ENCODE measurements at regions not wholly inside any gene's neighbourhood (a gene's known extent, or its start where the extent isn't known, plus 50 kb on each side); places are given as distances from the start of the nearest gene placed in this dataset.

DNA sequence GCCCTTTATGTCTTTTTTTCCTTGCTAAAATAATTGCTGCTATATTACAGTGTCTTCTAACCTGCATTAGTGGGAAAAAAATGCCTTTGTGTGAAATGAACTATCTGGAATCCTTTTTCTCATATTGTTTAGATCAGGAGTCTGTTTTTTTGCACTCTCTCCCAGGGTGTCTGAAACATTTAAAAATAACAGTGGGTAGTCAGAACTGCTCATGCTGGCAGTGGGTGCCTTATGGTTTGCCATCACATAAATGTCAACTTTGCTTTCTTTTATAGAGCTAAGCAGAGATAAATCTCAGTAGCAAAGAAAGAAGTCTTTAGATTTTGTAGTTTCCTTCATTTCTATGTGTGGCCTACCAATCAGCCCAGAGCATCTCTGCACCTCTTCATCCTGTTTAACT is 347.8 kb upstream of the RGMB start:
- intact Hi-C loops (cut with micrococcal nuclease): no loop called here
- Histone ChIP-seq H3K27ac (ENCODE audit: low read depth in 1 of 2, low read length in 2 of 2) (no peak overlapping the region), H3K9me3 (replicated peaks in 1 of 2; ENCODE audit: control insufficient read depth in 1 of 2, insufficient read depth in 1 of 2, low read length in 2 of 2) (no peaks in the 10 kb centered on the region), H3K27me3 (ENCODE audit: control insufficient read depth in 2 of 2, insufficient read depth in 2 of 2, low read length in 2 of 2) (no peaks in the 10 kb centered on the region), H3K79me2 (ENCODE audit: insufficient read depth, low read length) (no peaks in the 10 kb centered on the region), H3K4me2 (replicated peaks; ENCODE audit: extremely low read depth, low read length, poor library complexity, severe bottlenecking) (no peak overlapping the region), H3K9ac (ENCODE audit: insufficient read depth, low read length, poor library complexity, severe bottlenecking) (no peak overlapping the region), H2AFZ (ENCODE audit: insufficient read depth, low read depth, low read length, poor library complexity, severe bottlenecking) (no peak overlapping the region), H3K4me1 (ENCODE audit: control insufficient read depth in 1 of 2, insufficient read depth in 2 of 2, low read length in 2 of 2) (no peaks in the 10 kb centered on the region), H4K20me1 (ENCODE audit: insufficient read depth, low read length) (no peaks in the 10 kb centered on the region), H3K36me3 (replicated peaks in 1 of 2; ENCODE audit: control insufficient read depth in 1 of 2, insufficient read depth in 2 of 2, low read length in 2 of 2) (no peaks in the 10 kb centered on the region), H3K4me3 (replicated peaks in 1 of 3; ENCODE audit: low read depth in 2 of 3, low read length in 3 of 3) (no peak overlapping the region)
- DNase-seq: no peak
- Mint-ChIP-seq H3K27ac (no peak overlapping the region), H3K4me1 (no peaks in the 10 kb centered on the region), H3K27me3 (ENCODE audit: low read depth in 3 of 3) (peaks cover 0 to 2% (median 0%) of the 10 kb centered on the region in 3 donors), H3K9me3 (peaks cover 0 to 8% (median 1%) of the 10 kb centered on the region in 7 donors), H3K4me3 (no peak overlapping the region), H3K36me3 (no peaks in the 10 kb centered on the region)
- TF ChIP-seq, protein P1, sequence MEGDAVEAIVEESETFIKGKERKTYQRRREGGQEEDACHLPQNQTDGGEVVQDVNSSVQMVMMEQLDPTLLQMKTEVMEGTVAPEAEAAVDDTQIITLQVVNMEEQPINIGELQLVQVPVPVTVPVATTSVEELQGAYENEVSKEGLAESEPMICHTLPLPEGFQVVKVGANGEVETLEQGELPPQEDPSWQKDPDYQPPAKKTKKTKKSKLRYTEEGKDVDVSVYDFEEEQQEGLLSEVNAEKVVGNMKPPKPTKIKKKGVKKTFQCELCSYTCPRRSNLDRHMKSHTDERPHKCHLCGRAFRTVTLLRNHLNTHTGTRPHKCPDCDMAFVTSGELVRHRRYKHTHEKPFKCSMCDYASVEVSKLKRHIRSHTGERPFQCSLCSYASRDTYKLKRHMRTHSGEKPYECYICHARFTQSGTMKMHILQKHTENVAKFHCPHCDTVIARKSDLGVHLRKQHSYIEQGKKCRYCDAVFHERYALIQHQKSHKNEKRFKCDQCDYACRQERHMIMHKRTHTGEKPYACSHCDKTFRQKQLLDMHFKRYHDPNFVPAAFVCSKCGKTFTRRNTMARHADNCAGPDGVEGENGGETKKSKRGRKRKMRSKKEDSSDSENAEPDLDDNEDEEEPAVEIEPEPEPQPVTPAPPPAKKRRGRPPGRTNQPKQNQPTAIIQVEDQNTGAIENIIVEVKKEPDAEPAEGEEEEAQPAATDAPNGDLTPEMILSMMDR (IDR thresholded peaks at IDR 0.05): no peak

DNA sequence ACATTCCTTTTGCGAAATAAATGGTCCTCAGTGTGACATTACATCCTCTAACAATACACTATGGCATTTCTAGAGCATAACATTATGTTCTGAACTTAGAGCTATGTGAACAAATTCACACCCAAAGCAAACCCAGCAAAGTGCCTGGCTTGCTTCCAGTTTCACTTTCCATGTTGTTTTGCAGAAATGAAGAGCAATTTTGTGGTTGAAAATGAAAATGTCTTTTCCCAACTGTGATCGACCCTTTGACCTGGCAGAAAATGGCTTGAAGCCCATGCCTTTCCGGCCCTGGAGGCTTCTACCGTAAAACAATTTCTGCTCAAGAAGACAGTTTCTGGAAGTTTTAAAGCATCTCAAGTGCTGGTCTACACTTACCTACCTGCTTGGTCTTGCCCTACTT is 344.7 kb upstream of the RGMB start:
- H3K4me3 ChIP-seq (replicated peaks in 1 of 3; ENCODE audit: low read depth in 2 of 3, low read length in 3 of 3): no peak overlapping the region
- 65% methylated on average over 4 of the region's 4 CpGs for WGBS (ENCODE audit: insufficient coverage)
- Mint-ChIP-seq H3K9me3 (peaks cover 0 to 8% (median 1%) of the 10 kb centered on the region in 7 donors), H3K4me3 (no peak overlapping the region), H3K27ac (no peak overlapping the region), H3K27me3 (ENCODE audit: low read depth in 3 of 3) (peaks cover 0 to 2% (median 0%) of the 10 kb centered on the region in 3 donors), H3K4me1 (no peaks in the 10 kb centered on the region), H3K36me3 (no peaks in the 10 kb centered on the region)
- no peak for DNase-seq
- no peak overlapping the region for H3K4me2 ChIP-seq (replicated peaks; ENCODE audit: extremely low read depth, low read length, poor library complexity, severe bottlenecking)
- no peak overlapping the region for H3K27ac ChIP-seq (ENCODE audit: low read depth in 1 of 2, low read length in 2 of 2)
- no peaks in the 10 kb centered on the region for H3K4me1 ChIP-seq (ENCODE audit: control insufficient read depth in 1 of 2, insufficient read depth in 2 of 2, low read length in 2 of 2)
- H2AFZ ChIP-seq (ENCODE audit: insufficient read depth, low read depth, low read length, poor library complexity, severe bottlenecking): no peak overlapping the region
- H3K9me3 ChIP-seq (replicated peaks in 1 of 2; ENCODE audit: control insufficient read depth in 1 of 2, insufficient read depth in 1 of 2, low read length in 2 of 2): no peaks in the 10 kb centered on the region
- H3K36me3 ChIP-seq (replicated peaks in 1 of 2; ENCODE audit: control insufficient read depth in 1 of 2, insufficient read depth in 2 of 2, low read length in 2 of 2): no peaks in the 10 kb centered on the region
- intact Hi-C loops (cut with micrococcal nuclease): no loop called here
- H3K9ac ChIP-seq (ENCODE audit: insufficient read depth, low read length, poor library complexity, severe bottlenecking): no peak overlapping the region
- TF ChIP-seq, protein P1 (IDR thresholded peaks at IDR 0.05): no peak
- no peaks in the 10 kb centered on the region for H4K20me1 ChIP-seq (ENCODE audit: insufficient read depth, low read length)
- H3K27me3 ChIP-seq (ENCODE audit: control insufficient read depth in 2 of 2, insufficient read depth in 2 of 2, low read length in 2 of 2): no peaks in the 10 kb centered on the region
- H3K79me2 ChIP-seq (ENCODE audit: insufficient read depth, low read length): no peaks in the 10 kb centered on the region
